Peyer's patch (tissue), 4 donors: ENCODE measurements at regions not wholly inside any gene's neighbourhood (a gene's known extent, or its start where the extent isn't known, plus 50 kb on each side); places are given as distances from the start of the nearest gene placed in this dataset.

Experiments used
- POLR2A ChIP-seq, 2 donors: fragments of 450-650 bp; IDR thresholded peaks; one replicate each; pipeline ENCODE4 v1.5.1; 2017; ENCODE audit warnings: antibody characterized with exemption in 2 of 2, mild to moderate bottlenecking in 2 of 2, moderate library complexity in 2 of 2
- TF ChIP-seq, protein P1 (sequence below), 6 experiments: fragments of 450-650 bp in 4 of 6; fragments of 200-600 bp in 2 of 6; sonication (generic) in 1 of 6; IDR thresholded peaks; one replicate each; pipeline ENCODE4 v1.5.1; 2017 to 2019; ENCODE audit warnings: antibody characterized with exemption in 6 of 6, mild to moderate bottlenecking in 3 of 6, moderate library complexity in 1 of 6

DNA sequence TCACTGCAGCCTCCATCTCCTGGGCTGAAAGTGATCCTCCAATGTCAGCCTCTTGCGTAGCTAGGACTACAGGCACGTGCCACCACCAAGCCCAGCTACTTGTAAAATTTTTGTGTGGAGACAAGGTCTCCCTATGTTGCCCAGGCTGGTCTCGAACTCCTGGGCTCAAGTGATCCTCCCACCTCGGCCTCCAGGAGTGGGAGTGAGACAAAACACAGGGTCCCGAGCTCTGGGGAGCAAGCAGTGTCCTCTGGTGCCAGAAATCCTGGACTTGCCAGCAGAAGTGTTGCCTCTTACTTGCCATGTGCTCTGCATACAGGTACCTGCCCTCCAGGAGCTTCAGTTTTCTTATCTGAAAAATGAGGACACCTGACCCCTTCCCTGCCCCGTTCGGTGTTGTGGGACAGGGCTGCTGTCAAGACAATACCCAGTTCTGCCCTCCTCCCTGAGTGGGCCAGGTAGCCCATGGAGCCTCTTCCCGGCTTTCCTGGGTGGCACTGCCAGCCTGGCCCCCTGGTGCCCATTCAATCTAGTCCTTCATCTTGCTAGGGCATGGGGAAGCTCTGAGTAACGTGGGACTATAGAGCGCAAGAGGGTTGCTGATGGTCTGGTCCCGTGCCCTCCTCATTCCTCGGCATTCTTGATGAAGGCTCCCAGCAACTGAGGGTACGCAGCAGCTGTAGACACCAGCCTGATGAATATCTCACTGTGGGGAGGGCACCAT lies 164.6 kb downstream of the GOLGA6L4 start:
- no peak for TF ChIP-seq POLR2A (IDR thresholded peaks at IDR 0.05)
- TF ChIP-seq, protein P1, sequence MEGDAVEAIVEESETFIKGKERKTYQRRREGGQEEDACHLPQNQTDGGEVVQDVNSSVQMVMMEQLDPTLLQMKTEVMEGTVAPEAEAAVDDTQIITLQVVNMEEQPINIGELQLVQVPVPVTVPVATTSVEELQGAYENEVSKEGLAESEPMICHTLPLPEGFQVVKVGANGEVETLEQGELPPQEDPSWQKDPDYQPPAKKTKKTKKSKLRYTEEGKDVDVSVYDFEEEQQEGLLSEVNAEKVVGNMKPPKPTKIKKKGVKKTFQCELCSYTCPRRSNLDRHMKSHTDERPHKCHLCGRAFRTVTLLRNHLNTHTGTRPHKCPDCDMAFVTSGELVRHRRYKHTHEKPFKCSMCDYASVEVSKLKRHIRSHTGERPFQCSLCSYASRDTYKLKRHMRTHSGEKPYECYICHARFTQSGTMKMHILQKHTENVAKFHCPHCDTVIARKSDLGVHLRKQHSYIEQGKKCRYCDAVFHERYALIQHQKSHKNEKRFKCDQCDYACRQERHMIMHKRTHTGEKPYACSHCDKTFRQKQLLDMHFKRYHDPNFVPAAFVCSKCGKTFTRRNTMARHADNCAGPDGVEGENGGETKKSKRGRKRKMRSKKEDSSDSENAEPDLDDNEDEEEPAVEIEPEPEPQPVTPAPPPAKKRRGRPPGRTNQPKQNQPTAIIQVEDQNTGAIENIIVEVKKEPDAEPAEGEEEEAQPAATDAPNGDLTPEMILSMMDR (IDR thresholded peaks at IDR 0.05) = no peak
